ENCODE measurements at regions not wholly inside any gene's neighbourhood (a gene's known extent, or its start where the extent isn't known, plus 50 kb on each side); places are given as distances from the start of the nearest gene placed in this dataset.

DNA sequence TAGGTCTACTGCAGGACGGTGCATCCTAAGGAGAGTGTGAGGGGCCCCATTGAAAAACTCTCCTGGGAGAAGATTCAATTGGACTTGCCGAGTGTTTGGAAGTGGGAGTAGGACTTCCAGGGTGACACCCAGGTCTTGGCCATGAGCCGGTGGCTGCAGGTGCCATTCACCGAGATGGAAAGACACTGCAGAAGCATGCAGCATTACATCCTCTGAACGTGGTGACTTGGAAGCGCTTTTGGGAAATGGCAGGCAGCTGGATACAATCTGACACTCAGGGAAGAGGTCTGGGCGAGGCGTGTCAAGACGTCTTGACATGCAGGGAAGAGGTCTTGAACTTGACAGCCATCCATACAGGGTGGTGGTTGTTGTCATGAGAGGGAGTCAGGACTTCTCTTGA is 126.9 kb downstream of the PAPOLA start:
- FAIRE-seq = no peak
- H2AFZ ChIP-seq (ENCODE audit: low read depth, low read length) = no peak overlapping the region
- no peaks in the 10 kb centered on the region for H3K27me3 ChIP-seq (ENCODE audit: control insufficient read depth in 2 of 2, insufficient read depth in 2 of 2, low read length in 2 of 2)
- DNase-seq (ENCODE audit: low read depth, low spot score) = no peak
- dilution Hi-C loops (cut with MboI; ENCODE audit: extremely low pct_ligation_motif_present, low sequenced_read_pairs) (no loop called here), intact Hi-C loops (cut with micrococcal nuclease) (no loop called here)
- POLR2A ChIA-PET = no interaction called here
- H3K4me2 ChIP-seq (ENCODE audit: insufficient read depth, low read length) = no peak overlapping the region
- H3K27ac ChIP-seq (ENCODE audit: insufficient read depth, low read depth, low read length) = no peak overlapping the region
- no TSS peak for BruUV-seq (replicated peaks)
- no peaks in the 10 kb centered on the region for H3K36me3 ChIP-seq (ENCODE audit: control insufficient read depth in 2 of 2, extremely low read depth in 1 of 2, insufficient read depth in 2 of 2, low read length in 2 of 2)
- TF ChIP-seq GATA2 (IDR thresholded peaks at IDR 0.05; ENCODE audit: insufficient read depth, insufficient read length, low read depth, low read length) (no peak), MYC (IDR thresholded peaks at IDR 0.05; ENCODE audit: low read depth, low read length) (no peak), FOS (IDR thresholded peaks at IDR 0.05; ENCODE audit: borderline replicate concordance, insufficient read depth, low read length) (no peak), POLR2AphosphoS5 (IDR thresholded peaks at IDR 0.05; ENCODE audit: insufficient read depth, low read depth, low read length) (no peak), JUN (IDR thresholded peaks at IDR 0.05; ENCODE audit: borderline replicate concordance, insufficient read depth, insufficient read length, low read depth) (no peak), POLR2A (IDR thresholded peaks at IDR 0.05; ENCODE audit: low read depth, low read length) (no peak)
- TF ChIP-seq, protein P1, sequence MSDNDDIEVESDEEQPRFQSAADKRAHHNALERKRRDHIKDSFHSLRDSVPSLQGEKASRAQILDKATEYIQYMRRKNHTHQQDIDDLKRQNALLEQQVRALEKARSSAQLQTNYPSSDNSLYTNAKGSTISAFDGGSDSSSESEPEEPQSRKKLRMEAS (IDR thresholded peaks at IDR 0.05; ENCODE audit: insufficient read depth, insufficient read length) = no peak
- TF ChIP-seq, protein P2, sequence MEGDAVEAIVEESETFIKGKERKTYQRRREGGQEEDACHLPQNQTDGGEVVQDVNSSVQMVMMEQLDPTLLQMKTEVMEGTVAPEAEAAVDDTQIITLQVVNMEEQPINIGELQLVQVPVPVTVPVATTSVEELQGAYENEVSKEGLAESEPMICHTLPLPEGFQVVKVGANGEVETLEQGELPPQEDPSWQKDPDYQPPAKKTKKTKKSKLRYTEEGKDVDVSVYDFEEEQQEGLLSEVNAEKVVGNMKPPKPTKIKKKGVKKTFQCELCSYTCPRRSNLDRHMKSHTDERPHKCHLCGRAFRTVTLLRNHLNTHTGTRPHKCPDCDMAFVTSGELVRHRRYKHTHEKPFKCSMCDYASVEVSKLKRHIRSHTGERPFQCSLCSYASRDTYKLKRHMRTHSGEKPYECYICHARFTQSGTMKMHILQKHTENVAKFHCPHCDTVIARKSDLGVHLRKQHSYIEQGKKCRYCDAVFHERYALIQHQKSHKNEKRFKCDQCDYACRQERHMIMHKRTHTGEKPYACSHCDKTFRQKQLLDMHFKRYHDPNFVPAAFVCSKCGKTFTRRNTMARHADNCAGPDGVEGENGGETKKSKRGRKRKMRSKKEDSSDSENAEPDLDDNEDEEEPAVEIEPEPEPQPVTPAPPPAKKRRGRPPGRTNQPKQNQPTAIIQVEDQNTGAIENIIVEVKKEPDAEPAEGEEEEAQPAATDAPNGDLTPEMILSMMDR (IDR thresholded peaks at IDR 0.05; ENCODE audit: extremely low read depth in 1 of 2, insufficient read depth in 1 of 2, low read depth in 1 of 2, low read length in 2 of 2) = no peak
- CTCF ChIA-PET = no interaction called here
- H3K9ac ChIP-seq (replicated peaks; ENCODE audit: extremely low read depth, insufficient read depth, low read length) = no peak overlapping the region
- no peak overlapping the region for H3K4me3 ChIP-seq (replicated peaks in 1 of 3; ENCODE audit: insufficient read depth in 1 of 3, low read depth in 1 of 3, low read length in 3 of 3)
- H3K9me3 ChIP-seq (replicated peaks; ENCODE audit: control insufficient read depth, insufficient read depth, low read length) = no peaks in the 10 kb centered on the region
- no peaks in the 10 kb centered on the region for H3K79me2 ChIP-seq (ENCODE audit: control insufficient read depth, insufficient read depth, low read length)
- H3K9me1 ChIP-seq (replicated peaks; ENCODE audit: control insufficient read depth, extremely low read depth, insufficient read depth, low read length) = no peaks in the 10 kb centered on the region
- H3K4me1 ChIP-seq (ENCODE audit: control insufficient read depth, extremely low read depth, insufficient read depth, low read length) = no peaks in the 10 kb centered on the region
- H4K20me1 ChIP-seq (replicated peaks; ENCODE audit: control insufficient read depth, extremely low read depth, insufficient read depth, low read length) = no peaks in the 10 kb centered on the region

All from endothelial cell of umbilical vein (primary cell).